SK-N-SH (cell line): ENCODE measurements at regions not wholly inside any gene's neighbourhood (a gene's known extent, or its start where the extent isn't known, plus 50 kb on each side); places are given as distances from the start of the nearest gene placed in this dataset.

Experiments
- CTCF ChIA-PET: fragments of 300-600, 350-600 bp; formaldehyde crosslinking; extraction: SDS; loops from one replicate; lab custom pipeline; 2021; lab: Yijun Ruan, JAX
- POLR2A ChIA-PET: fragments of 350-600 bp; sonication (Branson Sonifier 250); formaldehyde crosslinking; extraction: SDS; loops from one replicate; lab custom pipeline; 2020; ENCODE audit warnings: antibody characterized with exemption, inconsistent platforms; lab: Yijun Ruan, JAX
- DNase-seq: peaks from one replicate; pipeline ENCODE4 v3.0.0; 2012
- H2AFZ ChIP-seq: fragments of 200-600 bp; sonication (generic); 2 replicates; pipeline ENCODE4 v1.8.1; 2016; ENCODE audit warnings: antibody characterized with exemption, mild to moderate bottlenecking, low read depth
- H3F3A ChIP-seq: fragments of 200-600 bp; sonication (generic); replicated peaks from 2 replicates; pipeline ENCODE3; 2016; ENCODE audit warnings: antibody characterized with exemption, mild to moderate bottlenecking; ENCODE audit not compliant: insufficient read depth
- H3K27ac ChIP-seq, 2 experiments: fragments of 200-500 bp in 1 of 2; fragments of 200-600 bp in 1 of 2; sonication (Bioruptor generic) in 1 of 2; sonication (generic), shearing (Covaris generic) in 1 of 2; 2 replicates each; pipeline versions ENCODE4 v1.5.1 to v1.6.1; 2014 to 2016; ENCODE audit warnings: low read depth in 2 of 2, inconsistent platforms in 1 of 2, low read length in 1 of 2, mild to moderate bottlenecking in 1 of 2, mixed read lengths in 1 of 2
- H3K27me3 ChIP-seq: fragments of 200-600 bp; sonication (generic), shearing (Covaris generic); 2 replicates; pipeline ENCODE4 v1.6.1; 2016; ENCODE audit warnings: mixed run types; ENCODE audit not compliant: insufficient read depth
- H3K36me3 ChIP-seq, 2 experiments: fragments of 200-500 bp in 1 of 2; fragments of 200-600 bp in 1 of 2; sonication (Bioruptor generic) in 1 of 2; sonication (generic) in 1 of 2; replicated peaks in 1 of 2; 2 replicates each; pipeline versions ENCODE3 to v1.5.1; 2014 to 2016; ENCODE audit warnings: low read length in 1 of 2, mild to moderate bottlenecking in 1 of 2; ENCODE audit not compliant: insufficient read depth in 2 of 2, control insufficient read depth in 1 of 2
- H3K4me1 ChIP-seq, 2 experiments: fragments of 200-500 bp in 1 of 2; fragments of 200-600 bp in 1 of 2; sonication (Bioruptor generic) in 1 of 2; sonication (generic), shearing (Covaris generic) in 1 of 2; 2 replicates each; pipeline versions ENCODE4 v1.5.1 to v1.6.1; 2014 to 2016; ENCODE audit warnings: low read depth in 1 of 2, low read length in 1 of 2, mixed run types in 1 of 2; ENCODE audit not compliant: insufficient read depth in 2 of 2, control insufficient read depth in 1 of 2
- H3K4me2 ChIP-seq: fragments of 200-600 bp; sonication (generic), shearing (Covaris generic); 2 replicates; pipeline ENCODE4 v1.6.1; 2017; ENCODE audit warnings: mixed run types
- H3K4me3 ChIP-seq, 2 experiments: fragments of 200-500 bp in 1 of 2; fragments of 200-600 bp in 1 of 2; sonication (Bioruptor generic) in 1 of 2; sonication (generic), shearing (Covaris generic) in 1 of 2; 2 replicates each; pipeline versions ENCODE4 v1.5.1 to v1.8.1; 2014 to 2016; ENCODE audit warnings: low read depth in 2 of 2, inconsistent platforms in 1 of 2, low read length in 1 of 2, mild to moderate bottlenecking in 1 of 2, mixed read lengths in 1 of 2, moderate library complexity in 1 of 2
- H3K79me2 ChIP-seq: fragments of 200-600 bp; sonication (generic); 2 replicates; pipeline ENCODE4 v1.8.1; 2017; ENCODE audit warnings: mild to moderate bottlenecking; ENCODE audit not compliant: insufficient read depth
- H3K9ac ChIP-seq: fragments of 200-600 bp; sonication (generic); 2 replicates; pipeline ENCODE4 v1.6.1; 2017; ENCODE audit warnings: mixed run types
- H3K9me2 ChIP-seq: fragments of 200-600 bp; sonication (generic); 2 replicates; pipeline ENCODE4 v1.6.1; 2017; ENCODE audit warnings: mixed run types
- H3K9me3 ChIP-seq: fragments of 200-600 bp; sonication (generic); 2 replicates; pipeline ENCODE4 v1.6.1; 2017; ENCODE audit warnings: mixed run types, mild to moderate bottlenecking, moderate library complexity
- H4K20me1 ChIP-seq: fragments of 200-600 bp; sonication (generic); 2 replicates; pipeline ENCODE4 v1.6.1; 2017; ENCODE audit warnings: mild to moderate bottlenecking, mixed run types; ENCODE audit not compliant: insufficient read depth
- EP300 ChIP-seq, 2 experiments: IDR thresholded peaks; 2 replicates each; pipeline versions ENCODE4 v1.4.0 to v1.6.1; 2012; ENCODE audit warnings: borderline replicate concordance in 1 of 2, low read depth in 1 of 2, low read length in 1 of 2
- JUND ChIP-seq: IDR thresholded peaks from 2 replicates; pipeline ENCODE4 v1.4.0; 2012
- MEF2A ChIP-seq: IDR thresholded peaks from 2 replicates; pipeline ENCODE4 v1.4.0; 2012; ENCODE audit warnings: low read depth, borderline replicate concordance
- RAD21 ChIP-seq: IDR thresholded peaks from 2 replicates; pipeline ENCODE4 v1.6.1; 2012; ENCODE audit warnings: mild to moderate bottlenecking, low read length
- TAF1 ChIP-seq: IDR thresholded peaks from 2 replicates; pipeline ENCODE4 v1.6.1; 2012; ENCODE audit warnings: low read depth, mild to moderate bottlenecking, low read length, moderate library complexity, borderline replicate concordance
- TCF12 ChIP-seq: IDR thresholded peaks from 2 replicates; pipeline ENCODE4 v1.4.0; 2012
- TEAD4 ChIP-seq: IDR thresholded peaks from 2 replicates; pipeline ENCODE4 v1.4.0; 2012; ENCODE audit warnings: mild to moderate bottlenecking, borderline replicate concordance; ENCODE audit not compliant: insufficient read depth
- YY1 ChIP-seq: IDR thresholded peaks from 2 replicates; pipeline ENCODE4 v1.4.0; 2012; ENCODE audit warnings: low read depth, mild to moderate bottlenecking
- WGBS: methylation state at CpG from one replicate; pipeline ENCODE4 v1.1.6; 2017; ENCODE audit warnings: low lambda C conversion rate; 5-methylcytosine and 5-hydroxymethylcytosine counted together
- TF ChIP-seq, protein P1 (sequence below): IDR thresholded peaks from 2 replicates; pipeline ENCODE4 v1.6.1; 2012; ENCODE audit warnings: mild to moderate bottlenecking, low read depth, low read length, moderate library complexity
- TF ChIP-seq, protein P2 (sequence below): IDR thresholded peaks from 2 replicates; pipeline ENCODE4 v1.4.0; 2012; ENCODE audit warnings: low read depth, borderline replicate concordance
- TF ChIP-seq, protein P3 (sequence below): fragments of 150-350 bp; IDR thresholded peaks from 2 replicates; pipeline ENCODE4 v1.6.1; 2017; ENCODE audit warnings: antibody characterized with exemption, low read length, low read depth, borderline replicate concordance
- TF ChIP-seq, protein P4 (sequence below): fragments of 200-600 bp; sonication (generic); IDR thresholded peaks from 2 replicates; pipeline ENCODE4 v1.6.1; 2017; ENCODE audit warnings: antibody characterized with exemption, mild to moderate bottlenecking, moderate library complexity

DNA sequence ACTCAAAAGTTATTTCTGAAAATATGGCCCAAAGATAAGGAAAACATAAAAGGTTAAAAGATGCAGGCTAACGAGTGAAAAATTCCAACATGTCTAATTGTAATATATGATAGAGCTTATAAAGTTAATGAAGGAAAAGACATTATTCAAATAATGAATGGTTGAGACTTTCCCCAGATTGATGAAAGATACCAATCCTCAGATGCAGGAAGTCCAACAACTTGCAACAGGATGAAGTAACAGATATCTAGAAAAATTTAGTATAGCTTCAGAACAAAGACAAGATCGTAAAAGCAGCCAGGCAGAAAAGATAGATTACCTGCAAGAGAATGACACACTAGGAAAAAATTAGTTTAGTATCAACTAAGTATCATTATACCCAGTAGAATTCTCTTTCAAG, 546.4 kb upstream of the PPP2R3A start:
- Histone ChIP-seq H3K9me3 (no peaks in the 10 kb centered on the region), H3K27ac (no peak overlapping the region), H3F3A (no peaks in the 10 kb centered on the region), H3K9me2 (no peaks in the 10 kb centered on the region), H3K79me2 (no peaks in the 10 kb centered on the region), H3K27me3 (no peaks in the 10 kb centered on the region), H3K4me2 (no peak overlapping the region), H3K36me3 (no peaks in the 10 kb centered on the region), H4K20me1 (no peaks in the 10 kb centered on the region), H2AFZ (no peak overlapping the region), H3K9ac (no peak overlapping the region), H3K4me1 (no peaks in the 10 kb centered on the region), H3K4me3 (no peak overlapping the region)
- no peak for TF ChIP-seq JUND
- TF ChIP-seq, protein P1, sequence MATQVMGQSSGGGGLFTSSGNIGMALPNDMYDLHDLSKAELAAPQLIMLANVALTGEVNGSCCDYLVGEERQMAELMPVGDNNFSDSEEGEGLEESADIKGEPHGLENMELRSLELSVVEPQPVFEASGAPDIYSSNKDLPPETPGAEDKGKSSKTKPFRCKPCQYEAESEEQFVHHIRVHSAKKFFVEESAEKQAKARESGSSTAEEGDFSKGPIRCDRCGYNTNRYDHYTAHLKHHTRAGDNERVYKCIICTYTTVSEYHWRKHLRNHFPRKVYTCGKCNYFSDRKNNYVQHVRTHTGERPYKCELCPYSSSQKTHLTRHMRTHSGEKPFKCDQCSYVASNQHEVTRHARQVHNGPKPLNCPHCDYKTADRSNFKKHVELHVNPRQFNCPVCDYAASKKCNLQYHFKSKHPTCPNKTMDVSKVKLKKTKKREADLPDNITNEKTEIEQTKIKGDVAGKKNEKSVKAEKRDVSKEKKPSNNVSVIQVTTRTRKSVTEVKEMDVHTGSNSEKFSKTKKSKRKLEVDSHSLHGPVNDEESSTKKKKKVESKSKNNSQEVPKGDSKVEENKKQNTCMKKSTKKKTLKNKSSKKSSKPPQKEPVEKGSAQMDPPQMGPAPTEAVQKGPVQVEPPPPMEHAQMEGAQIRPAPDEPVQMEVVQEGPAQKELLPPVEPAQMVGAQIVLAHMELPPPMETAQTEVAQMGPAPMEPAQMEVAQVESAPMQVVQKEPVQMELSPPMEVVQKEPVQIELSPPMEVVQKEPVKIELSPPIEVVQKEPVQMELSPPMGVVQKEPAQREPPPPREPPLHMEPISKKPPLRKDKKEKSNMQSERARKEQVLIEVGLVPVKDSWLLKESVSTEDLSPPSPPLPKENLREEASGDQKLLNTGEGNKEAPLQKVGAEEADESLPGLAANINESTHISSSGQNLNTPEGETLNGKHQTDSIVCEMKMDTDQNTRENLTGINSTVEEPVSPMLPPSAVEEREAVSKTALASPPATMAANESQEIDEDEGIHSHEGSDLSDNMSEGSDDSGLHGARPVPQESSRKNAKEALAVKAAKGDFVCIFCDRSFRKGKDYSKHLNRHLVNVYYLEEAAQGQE = no peak
- no peak for TF ChIP-seq YY1
- TF ChIP-seq TCF12 = no peak
- no peak for TF ChIP-seq TAF1
- TF ChIP-seq MEF2A = no peak
- TF ChIP-seq, protein P2, sequence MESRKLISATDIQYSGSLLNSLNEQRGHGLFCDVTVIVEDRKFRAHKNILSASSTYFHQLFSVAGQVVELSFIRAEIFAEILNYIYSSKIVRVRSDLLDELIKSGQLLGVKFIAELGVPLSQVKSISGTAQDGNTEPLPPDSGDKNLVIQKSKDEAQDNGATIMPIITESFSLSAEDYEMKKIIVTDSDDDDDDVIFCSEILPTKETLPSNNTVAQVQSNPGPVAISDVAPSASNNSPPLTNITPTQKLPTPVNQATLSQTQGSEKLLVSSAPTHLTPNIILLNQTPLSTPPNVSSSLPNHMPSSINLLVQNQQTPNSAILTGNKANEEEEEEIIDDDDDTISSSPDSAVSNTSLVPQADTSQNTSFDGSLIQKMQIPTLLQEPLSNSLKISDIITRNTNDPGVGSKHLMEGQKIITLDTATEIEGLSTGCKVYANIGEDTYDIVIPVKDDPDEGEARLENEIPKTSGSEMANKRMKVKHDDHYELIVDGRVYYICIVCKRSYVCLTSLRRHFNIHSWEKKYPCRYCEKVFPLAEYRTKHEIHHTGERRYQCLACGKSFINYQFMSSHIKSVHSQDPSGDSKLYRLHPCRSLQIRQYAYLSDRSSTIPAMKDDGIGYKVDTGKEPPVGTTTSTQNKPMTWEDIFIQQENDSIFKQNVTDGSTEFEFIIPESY = no peak
- TF ChIP-seq RAD21 = no peak
- TF ChIP-seq TEAD4 = no peak
- TF ChIP-seq EP300 (IDR thresholded peaks at IDR 0.05; ENCODE audit: borderline replicate concordance in 1 of 2, low read depth in 1 of 2, low read length in 1 of 2) = no peak
- TF ChIP-seq, protein P3, sequence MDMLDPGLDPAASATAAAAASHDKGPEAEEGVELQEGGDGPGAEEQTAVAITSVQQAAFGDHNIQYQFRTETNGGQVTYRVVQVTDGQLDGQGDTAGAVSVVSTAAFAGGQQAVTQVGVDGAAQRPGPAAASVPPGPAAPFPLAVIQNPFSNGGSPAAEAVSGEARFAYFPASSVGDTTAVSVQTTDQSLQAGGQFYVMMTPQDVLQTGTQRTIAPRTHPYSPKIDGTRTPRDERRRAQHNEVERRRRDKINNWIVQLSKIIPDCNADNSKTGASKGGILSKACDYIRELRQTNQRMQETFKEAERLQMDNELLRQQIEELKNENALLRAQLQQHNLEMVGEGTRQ = no peak
- TF ChIP-seq, protein P4, sequence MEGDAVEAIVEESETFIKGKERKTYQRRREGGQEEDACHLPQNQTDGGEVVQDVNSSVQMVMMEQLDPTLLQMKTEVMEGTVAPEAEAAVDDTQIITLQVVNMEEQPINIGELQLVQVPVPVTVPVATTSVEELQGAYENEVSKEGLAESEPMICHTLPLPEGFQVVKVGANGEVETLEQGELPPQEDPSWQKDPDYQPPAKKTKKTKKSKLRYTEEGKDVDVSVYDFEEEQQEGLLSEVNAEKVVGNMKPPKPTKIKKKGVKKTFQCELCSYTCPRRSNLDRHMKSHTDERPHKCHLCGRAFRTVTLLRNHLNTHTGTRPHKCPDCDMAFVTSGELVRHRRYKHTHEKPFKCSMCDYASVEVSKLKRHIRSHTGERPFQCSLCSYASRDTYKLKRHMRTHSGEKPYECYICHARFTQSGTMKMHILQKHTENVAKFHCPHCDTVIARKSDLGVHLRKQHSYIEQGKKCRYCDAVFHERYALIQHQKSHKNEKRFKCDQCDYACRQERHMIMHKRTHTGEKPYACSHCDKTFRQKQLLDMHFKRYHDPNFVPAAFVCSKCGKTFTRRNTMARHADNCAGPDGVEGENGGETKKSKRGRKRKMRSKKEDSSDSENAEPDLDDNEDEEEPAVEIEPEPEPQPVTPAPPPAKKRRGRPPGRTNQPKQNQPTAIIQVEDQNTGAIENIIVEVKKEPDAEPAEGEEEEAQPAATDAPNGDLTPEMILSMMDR = no peak
- no peak for DNase-seq
- ChIA-PET POLR2A (no interaction called here), CTCF (no interaction called here)
- 9% methylated on average over 2 of the region's 2 CpGs for WGBS
